HCT116 (cell line): ENCODE measurements at regions not wholly inside any gene's neighbourhood (a gene's known extent, or its start where the extent isn't known, plus 50 kb on each side); places are given as distances from the start of the nearest gene placed in this dataset.

ENCODE experiments used
- ATAC-seq: fragments of 200-7000 bp; cut with Tn5 transposase; 2 replicates; pipeline ENCODE4 v1.9.1; 2020; ENCODE audit warnings: mild to moderate bottlenecking, moderate library complexity
- BruUV-seq: library from RNA; stranded (reverse); fragments of 400-500 nt; replicated peaks from 2 replicates; lab custom pipeline; 2021; lab: Mats Ljungman, UMichigan
- CTCF ChIA-PET: fragments of 300-600 bp; sonication (Branson Sonifier 250); formaldehyde crosslinking; loops from one replicate; lab custom pipeline; 2021; ENCODE audit warnings: antibody characterized with exemption; lab: Charles Lee
- POLR2A ChIA-PET: fragments of 300-600, 350-600 bp; sonication (Branson Sonifier 250); formaldehyde crosslinking; loops from one replicate; lab custom pipeline; 2021; ENCODE audit warnings: antibody characterized with exemption; lab: Charles Lee
- RAD21 ChIA-PET, 2 experiments: fragments of 300-600 bp; sonication (Branson Sonifier 250); formaldehyde crosslinking; loops; one replicate each; lab custom pipeline; 2023; ENCODE audit warnings: low total read pairs in 2 of 2; ENCODE audit not compliant: uncharacterized antibody in 2 of 2, unreplicated experiment in 2 of 2, low non-redundant PET in 1 of 2; lab: Charles Lee
- DNase-seq: peaks from one replicate; pipeline ENCODE4 v3.0.0-alpha.2; 2010; ENCODE audit warnings: low read depth, low spot score
- H2AFZ ChIP-seq: fragments of 200-600 bp; shearing (Covaris generic), sonication (generic); 2 replicates; pipeline ENCODE4 v1.6.1; 2017; ENCODE audit warnings: low read depth, mixed run types, mixed read lengths, antibody characterized with exemption, low read length; ENCODE audit not compliant: poor library complexity, severe bottlenecking
- H3K27ac ChIP-seq: 2 replicates; pipeline ENCODE4 v1.5.1; 2012; ENCODE audit warnings: low read depth, low read length
- H3K27me3 ChIP-seq: fragments of 200-600 bp; sonication (generic); 2 replicates; pipeline ENCODE4 v1.6.1; 2016; ENCODE audit warnings: mixed run types, low read length, mixed read lengths; ENCODE audit not compliant: insufficient read depth
- H3K36me3 ChIP-seq, 2 experiments: fragments of 200-500 bp in 1 of 2; fragments of 200-600 bp in 1 of 2; sonication (Bioruptor generic) in 1 of 2; sonication (generic) in 1 of 2; 2 replicates each; pipeline versions ENCODE4 v1.5.1 to v1.6.1; 2014 to 2016; ENCODE audit warnings: low read length in 2 of 2, inconsistent platforms in 1 of 2, mixed read lengths in 1 of 2, mixed run types in 1 of 2; ENCODE audit not compliant: insufficient read depth in 2 of 2, control insufficient read depth in 1 of 2
- H3K4me1 ChIP-seq, 2 experiments: fragments of 200-600 bp in 1 of 2; sonication (generic) in 1 of 2; 2 replicates each; pipeline versions ENCODE4 v1.5.1 to v1.6.1; 2012 to 2017; ENCODE audit warnings: low read length in 2 of 2, inconsistent platforms in 1 of 2, mild to moderate bottlenecking in 1 of 2, mixed read lengths in 1 of 2, mixed run types in 1 of 2, moderate library complexity in 1 of 2; ENCODE audit not compliant: insufficient read depth in 2 of 2, control insufficient read depth in 1 of 2
- H3K4me2 ChIP-seq: fragments of 200-600 bp; sonication (generic); 2 replicates; pipeline ENCODE4 v1.6.1; 2017; ENCODE audit warnings: mixed run types, low read length, mixed read lengths
- H3K4me3 ChIP-seq, 2 experiments: fragments of 200-600 bp in 1 of 2; sonication (generic) in 1 of 2; replicated peaks in 1 of 2; 2 replicates each; pipeline ENCODE4 v1.5.1; 2011 to 2016; ENCODE audit warnings: low read length in 2 of 2, control low read depth in 1 of 2, low read depth in 1 of 2, mild to moderate bottlenecking in 1 of 2, mixed read lengths in 1 of 2, mixed run types in 1 of 2
- H3K79me2 ChIP-seq: fragments of 200-600 bp; sonication (generic); 2 replicates; pipeline ENCODE4 v1.6.1; 2017; ENCODE audit warnings: mild to moderate bottlenecking, mixed run types, low read length, moderate library complexity, mixed read lengths; ENCODE audit not compliant: insufficient read depth
- H3K9ac ChIP-seq: fragments of 200-600 bp; sonication (generic); 2 replicates; pipeline ENCODE4 v1.6.1; 2016; ENCODE audit warnings: low read length, mixed read lengths
- H3K9me2 ChIP-seq: fragments of 200-600 bp; sonication (generic), shearing (Covaris generic); 2 replicates; pipeline ENCODE4 v1.6.1; 2017; ENCODE audit warnings: mixed run types, mild to moderate bottlenecking, moderate library complexity; ENCODE audit not compliant: insufficient read depth
- H3K9me3 ChIP-seq, 2 experiments: fragments of 200-500 bp in 1 of 2; fragments of 200-600 bp in 1 of 2; sonication (Bioruptor generic) in 1 of 2; sonication (generic) in 1 of 2; 2 replicates each; pipeline ENCODE4 v1.6.1; 2014 to 2017; ENCODE audit warnings: low read length in 2 of 2, mixed read lengths in 2 of 2, inconsistent platforms in 1 of 2, low read depth in 1 of 2, mild to moderate bottlenecking in 1 of 2, mixed run types in 1 of 2, moderate library complexity in 1 of 2; ENCODE audit not compliant: control insufficient read depth in 1 of 2, insufficient read depth in 1 of 2
- H4K20me1 ChIP-seq: fragments of 200-600 bp; sonication (generic), shearing (Covaris generic); 2 replicates; pipeline ENCODE4 v1.6.1; 2017; ENCODE audit warnings: mixed run types, mild to moderate bottlenecking, moderate library complexity; ENCODE audit not compliant: insufficient read depth
- ATF3 ChIP-seq: IDR thresholded peaks from 2 replicates; pipeline ENCODE4 v1.6.1; 2012
- CBX3 ChIP-seq: IDR thresholded peaks from 2 replicates; pipeline ENCODE4 v1.6.1; 2012; ENCODE audit warnings: low read depth
- CTCF ChIP-seq, 3 experiments: fragments of 200-600 bp in 1 of 3; sonication (generic) in 1 of 3; IDR thresholded peaks in 2 of 3; conservative IDR thresholded peaks in 1 of 3; 2 replicates each; pipeline ENCODE4 v1.5.1; 2012 to 2017; ENCODE audit warnings: low read depth in 2 of 3, low read length in 2 of 3, antibody characterized with exemption in 1 of 3, borderline replicate concordance in 1 of 3, control low read depth in 1 of 3, mild to moderate bottlenecking in 1 of 3, mixed read lengths in 1 of 3, mixed run types in 1 of 3, moderate library complexity in 1 of 3; ENCODE audit not compliant: insufficient read depth in 1 of 3
- EGR1 ChIP-seq: IDR thresholded peaks from 2 replicates; pipeline ENCODE4 v1.6.1; 2012; ENCODE audit warnings: low read depth
- ELF1 ChIP-seq: IDR thresholded peaks from 2 replicates; pipeline ENCODE4 v1.6.1; 2012; ENCODE audit warnings: low read depth, borderline replicate concordance
- EZH2 ChIP-seq: fragments of 200-600 bp; sonication (generic); IDR thresholded peaks from 2 replicates; pipeline ENCODE4 v1.6.1; 2017; ENCODE audit warnings: antibody characterized with exemption, mixed run types
- FOSL1 ChIP-seq: IDR thresholded peaks from 2 replicates; pipeline ENCODE4 v1.6.1; 2012; ENCODE audit warnings: low read depth
- MAX ChIP-seq: IDR thresholded peaks from 2 replicates; pipeline ENCODE4 v1.6.1; 2012
- POLR2A ChIP-seq: IDR thresholded peaks from 2 replicates; pipeline ENCODE4 v1.7.0; 2011; ENCODE audit warnings: borderline replicate concordance; ENCODE audit not compliant: insufficient read depth, insufficient read length; ENCODE audit errors: extremely low read depth
- POLR2AphosphoS5 ChIP-seq: IDR thresholded peaks from 2 replicates; pipeline ENCODE4 v1.6.1; 2011; ENCODE audit warnings: mild to moderate bottlenecking, low read depth, low read length, moderate library complexity
- REST ChIP-seq: IDR thresholded peaks from 2 replicates; pipeline ENCODE4 v1.6.1; 2012; ENCODE audit warnings: low read depth
- SIN3A ChIP-seq: IDR thresholded peaks from 2 replicates; pipeline ENCODE4 v1.6.1; 2012; ENCODE audit warnings: low read depth
- SP1 ChIP-seq: IDR thresholded peaks from 2 replicates; pipeline ENCODE4 v1.6.1; 2012; ENCODE audit warnings: low read depth
- SRF ChIP-seq: IDR thresholded peaks from 2 replicates; pipeline ENCODE4 v1.6.1; 2012; ENCODE audit warnings: low read depth
- TCF7L2 ChIP-seq: IDR thresholded peaks from 2 replicates; pipeline ENCODE4 v1.7.0; 2011; ENCODE audit warnings: borderline replicate concordance, inconsistent platforms; ENCODE audit not compliant: insufficient read depth, insufficient read length; ENCODE audit errors: extremely low read depth
- YY1 ChIP-seq: IDR thresholded peaks from 2 replicates; pipeline ENCODE4 v1.6.1; 2011; ENCODE audit warnings: low read length, low read depth, moderate library complexity, mild to moderate bottlenecking; ENCODE audit not compliant: insufficient replicate concordance; ENCODE audit errors: extremely low read depth
- ZNF274 ChIP-seq: fragments of 200-500 bp; sonication (Bioruptor generic); IDR thresholded peaks from 2 replicates; pipeline ENCODE4 v1.6.1; 2014; ENCODE audit warnings: mild to moderate bottlenecking, low read depth, low read length, inconsistent platforms
- intact Hi-C: fragments of 100-400 bp; cut with micrococcal nuclease; formaldehyde crosslinking; loops from 2 replicates; pipeline ENCODE4 v1.10.0; 2022

- Histone ChIP-seq H3K27me3 (no peaks in the 10 kb centered on the region), H3K36me3 (no peaks in the 10 kb centered on the region), H3K27ac (no peak overlapping the region), H4K20me1 (no peaks in the 10 kb centered on the region), H3K79me2 (no peaks in the 10 kb centered on the region), H3K4me3 (no peak overlapping the region), H3K4me1 (no peaks in the 10 kb centered on the region), H3K9ac (no peak overlapping the region), H2AFZ (no peak overlapping the region), H3K9me3 (no peaks in the 10 kb centered on the region), H3K9me2 (no peaks in the 10 kb centered on the region), H3K4me2 (no peak overlapping the region)
- ChIA-PET RAD21 (no interaction called here), CTCF (no interaction called here), POLR2A (no interaction called here)
- no TSS peak for BruUV-seq
- TF ChIP-seq ZNF274 (no peak), CBX3 (no peak), REST (no peak), ELF1 (no peak), ATF3 (no peak), TCF7L2 (no peak), MAX (no peak), POLR2A (no peak), POLR2AphosphoS5 (no peak), FOSL1 (no peak), EGR1 (no peak), YY1 (no peak), SP1 (no peak), EZH2 (no peak), SRF (no peak), SIN3A (no peak), CTCF (IDR thresholded peaks at IDR 0.05 in 2 of 3, conservative IDR thresholded peaks at IDR 0.05 in 1 of 3; ENCODE audit: borderline replicate concordance in 1 of 3, insufficient read depth in 1 of 3, low read depth in 2 of 3, low read length in 2 of 3) (no peak)
- DNase-seq (no peak), ATAC-seq (no peak)
- intact Hi-C loops = no loop called here
Observed at GRCh38 chr3:103705641-103706040, 1270.8 kb downstream of the ZPLD1 start.
